ENCODE measurements at regions not wholly inside any gene's neighbourhood (a gene's known extent, or its start where the extent isn't known, plus 50 kb on each side); places are given as distances from the start of the nearest gene placed in this dataset.

DNA sequence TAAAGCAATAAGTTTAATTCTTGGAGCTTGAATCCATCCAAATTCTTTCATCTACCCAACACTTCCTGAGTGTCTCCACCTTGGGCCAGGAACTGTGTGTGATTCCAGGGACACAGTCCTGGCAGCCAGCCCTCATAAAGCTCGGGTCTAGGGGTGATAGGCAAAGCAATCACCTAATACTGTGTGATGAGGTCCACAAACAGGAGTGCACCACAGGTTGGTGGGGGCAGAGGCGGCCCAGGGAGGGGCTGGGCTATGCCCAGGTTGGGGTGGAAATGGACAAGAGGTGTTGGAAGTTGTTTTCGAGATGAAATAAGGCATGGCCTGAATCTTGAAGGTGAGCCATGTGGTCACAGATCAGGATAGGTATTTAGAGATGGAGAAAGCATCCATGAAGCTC is 133.9 kb upstream of the PTCH1 start:
- TF ChIP-seq, protein P1, sequence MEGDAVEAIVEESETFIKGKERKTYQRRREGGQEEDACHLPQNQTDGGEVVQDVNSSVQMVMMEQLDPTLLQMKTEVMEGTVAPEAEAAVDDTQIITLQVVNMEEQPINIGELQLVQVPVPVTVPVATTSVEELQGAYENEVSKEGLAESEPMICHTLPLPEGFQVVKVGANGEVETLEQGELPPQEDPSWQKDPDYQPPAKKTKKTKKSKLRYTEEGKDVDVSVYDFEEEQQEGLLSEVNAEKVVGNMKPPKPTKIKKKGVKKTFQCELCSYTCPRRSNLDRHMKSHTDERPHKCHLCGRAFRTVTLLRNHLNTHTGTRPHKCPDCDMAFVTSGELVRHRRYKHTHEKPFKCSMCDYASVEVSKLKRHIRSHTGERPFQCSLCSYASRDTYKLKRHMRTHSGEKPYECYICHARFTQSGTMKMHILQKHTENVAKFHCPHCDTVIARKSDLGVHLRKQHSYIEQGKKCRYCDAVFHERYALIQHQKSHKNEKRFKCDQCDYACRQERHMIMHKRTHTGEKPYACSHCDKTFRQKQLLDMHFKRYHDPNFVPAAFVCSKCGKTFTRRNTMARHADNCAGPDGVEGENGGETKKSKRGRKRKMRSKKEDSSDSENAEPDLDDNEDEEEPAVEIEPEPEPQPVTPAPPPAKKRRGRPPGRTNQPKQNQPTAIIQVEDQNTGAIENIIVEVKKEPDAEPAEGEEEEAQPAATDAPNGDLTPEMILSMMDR (conservative IDR thresholded peaks at IDR 0.05; ENCODE audit: low read depth, low read length) = no peak
- TF ChIP-seq EZH2 (IDR thresholded peaks at IDR 0.05; ENCODE audit: borderline replicate concordance, low read depth, low read length, poor library complexity, severe bottlenecking) = no peak

All from A673 (cell line).